SJSA1 (cell line): ENCODE measurements at regions not wholly inside any gene's neighbourhood (a gene's known extent, or its start where the extent isn't known, plus 50 kb on each side); places are given as distances from the start of the nearest gene placed in this dataset.
"Not testable (repeated sequence)": the region's sequence is repeated elsewhere in the genome, so short reads cannot be mapped to it uniquely, and the experiment has no call there.

Experiments used
- DNase-seq, 2 experiments: peaks; one replicate each; pipeline ENCODE4 v3.0.0-alpha.2; 2015 to 2020; ENCODE audit warnings: low spot score in 2 of 2, low read depth in 1 of 2
- H3K27ac ChIP-seq: fragments of 250-450 bp; sonication (Bioruptor Pico); 2 replicates; pipeline ENCODE4 v1.5.1; 2020; ENCODE audit warnings: mild to moderate bottlenecking, moderate library complexity
- H3K27me3 ChIP-seq: fragments of 250-450 bp; sonication (Bioruptor Pico); replicated peaks from 2 replicates; pipeline ENCODE4 v1.5.1; 2020; ENCODE audit warnings: mild to moderate bottlenecking, moderate library complexity
- H3K36me3 ChIP-seq: fragments of 250-450 bp; sonication (Bioruptor Pico); 2 replicates; pipeline ENCODE4 v1.5.1; 2020; ENCODE audit warnings: mild to moderate bottlenecking
- H3K4me1 ChIP-seq: fragments of 250-450 bp; sonication (Bioruptor Pico); replicated peaks from 2 replicates; pipeline ENCODE4 v1.6.1; 2021; ENCODE audit warnings: mild to moderate bottlenecking
- H3K4me3 ChIP-seq: fragments of 250-450 bp; sonication (Bioruptor Pico); 2 replicates; pipeline ENCODE4 v1.5.1; 2020; ENCODE audit warnings: mild to moderate bottlenecking
- H3K9me3 ChIP-seq: fragments of 250-450 bp; sonication (Bioruptor Pico); replicated peaks from 2 replicates; pipeline ENCODE4 v1.5.1; 2020; ENCODE audit warnings: mild to moderate bottlenecking

GRCh38 chr7:106376026-106376799 lies 91.4 kb upstream of the NAMPT start:
- H3K4me3 ChIP-seq = no peak overlapping the region
- no peak overlapping the region for H3K27ac ChIP-seq
- no peaks in the 10 kb centered on the region for H3K27me3 ChIP-seq
- no peak for DNase-seq
- no peaks in the 10 kb centered on the region for H3K36me3 ChIP-seq
- H3K9me3 ChIP-seq = no peaks in the 10 kb centered on the region
- peaks cover 16% of the 10 kb centered on the region for H3K4me1 ChIP-seq

GRCh38 chr7:106375499-106375898 lies 90.7 kb upstream of the NAMPT start:
- H3K9me3 ChIP-seq = no peaks in the 10 kb centered on the region
- H3K4me1 ChIP-seq = peaks cover 16% of the 10 kb centered on the region
- no peak overlapping the region for H3K4me3 ChIP-seq
- DNase-seq = no peak
- no peak overlapping the region for H3K27ac ChIP-seq
- H3K27me3 ChIP-seq = no peaks in the 10 kb centered on the region
- no peaks in the 10 kb centered on the region for H3K36me3 ChIP-seq

- Histone ChIP-seq H3K36me3 (no peaks in the 10 kb centered on the region), H3K4me3 (no peak overlapping the region), H3K27me3 (no peaks in the 10 kb centered on the region), H3K9me3 (no peaks in the 10 kb centered on the region), H3K27ac (no peak overlapping the region), H3K4me1 (peaks cover 16% of the 10 kb centered on the region)
- no peak for DNase-seq
Observed at GRCh38 chr7:106374437-106374836, 89.7 kb upstream of the NAMPT start.

GRCh38 chr7:106372595-106373318 lies 88.0 kb upstream of the NAMPT start:
- H3K4me1 ChIP-seq = peaks cover 6% of the 10 kb centered on the region
- H3K36me3 ChIP-seq = no peaks in the 10 kb centered on the region
- no peak overlapping the region for H3K4me3 ChIP-seq
- no peak overlapping the region for H3K27ac ChIP-seq
- no peaks in the 10 kb centered on the region for H3K9me3 ChIP-seq
- no peak for DNase-seq
- no peaks in the 10 kb centered on the region for H3K27me3 ChIP-seq

- Histone ChIP-seq H3K9me3 (no peaks in the 10 kb centered on the region), H3K4me3 (no peak overlapping the region), H3K27me3 (no peaks in the 10 kb centered on the region), H3K4me1 (no peaks in the 10 kb centered on the region; the same call in 1 of the 2 replicates), H3K27ac (no peak overlapping the region), H3K36me3 (no peaks in the 10 kb centered on the region)
- DNase-seq = no peak
Observed at GRCh38 chr7:106372126-106372525, 87.3 kb upstream of the NAMPT start.

GRCh38 chr7:106371629-106372028 lies 86.8 kb upstream of the NAMPT start:
- Histone ChIP-seq H3K36me3 (no peaks in the 10 kb centered on the region), H3K9me3 (no peaks in the 10 kb centered on the region), H3K4me1 (no peaks in the 10 kb centered on the region), H3K27ac (no peak overlapping the region), H3K27me3 (no peaks in the 10 kb centered on the region), H3K4me3 (no peak overlapping the region)
- no peak for DNase-seq

GRCh38 chr7:106370542-106370941 lies 85.8 kb upstream of the NAMPT start:
- no peaks in the 10 kb centered on the region for H3K4me1 ChIP-seq
- no peaks in the 10 kb centered on the region for H3K9me3 ChIP-seq
- H3K4me3 ChIP-seq = no peak overlapping the region
- H3K27me3 ChIP-seq = no peaks in the 10 kb centered on the region
- no peaks in the 10 kb centered on the region for H3K36me3 ChIP-seq
- H3K27ac ChIP-seq = no peak overlapping the region
- no peak for DNase-seq

GRCh38 chr7:106369816-106370215 lies 85.0 kb upstream of the NAMPT start:
- Histone ChIP-seq H3K27me3 (no peaks in the 10 kb centered on the region), H3K4me3 (no peak overlapping the region), H3K27ac (no peak overlapping the region), H3K4me1 (no peaks in the 10 kb centered on the region), H3K36me3 (no peaks in the 10 kb centered on the region), H3K9me3 (no peaks in the 10 kb centered on the region)
- no peak for DNase-seq

GRCh38 chr7:106369352-106369751 lies 84.6 kb upstream of the NAMPT start:
- Histone ChIP-seq H3K36me3 (no peaks in the 10 kb centered on the region), H3K9me3 (no peaks in the 10 kb centered on the region), H3K4me3 (no peak overlapping the region), H3K4me1 (no peaks in the 10 kb centered on the region), H3K27me3 (no peaks in the 10 kb centered on the region), H3K27ac (no peak overlapping the region)
- peak in 1 of 2 experiments; percentile 16 for DNase-seq

GRCh38 chr7:106367664-106368063 lies 82.9 kb upstream of the NAMPT start:
- Histone ChIP-seq H3K9me3 (no peaks in the 10 kb centered on the region), H3K27me3 (no peaks in the 10 kb centered on the region), H3K4me3 (no peak overlapping the region), H3K36me3 (no peaks in the 10 kb centered on the region), H3K4me1 (no peaks in the 10 kb centered on the region), H3K27ac (no peak overlapping the region)
- no peak for DNase-seq

- Histone ChIP-seq H3K9me3 (no peaks in the 10 kb centered on the region), H3K27me3 (no peaks in the 10 kb centered on the region), H3K27ac (no peak overlapping the region), H3K36me3 (no peaks in the 10 kb centered on the region), H3K4me3 (no peak overlapping the region), H3K4me1 (no peaks in the 10 kb centered on the region)
- DNase-seq = peak; percentile 37 to 45
Observed at GRCh38 chr7:106367018-106367420, 82.2 kb upstream of the NAMPT start.

- Histone ChIP-seq H3K4me3 (no peak overlapping the region), H3K4me1 (no peaks in the 10 kb centered on the region), H3K27ac (no peak overlapping the region), H3K27me3 (no peaks in the 10 kb centered on the region), H3K9me3 (no peaks in the 10 kb centered on the region), H3K36me3 (no peaks in the 10 kb centered on the region)
- no peak for DNase-seq
Observed at GRCh38 chr7:106365252-106366005, 80.6 kb upstream of the NAMPT start.

- not testable (repeated sequence) for H3K9me3 ChIP-seq, H3K36me3 ChIP-seq, DNase-seq, H3K4me3 ChIP-seq, H3K27ac ChIP-seq, H3K4me1 ChIP-seq, H3K27me3 ChIP-seq
Observed at GRCh38 chr7:106362507-106362906, 77.7 kb upstream of the NAMPT start.

- Histone ChIP-seq H3K27me3 (no peaks in the 10 kb centered on the region), H3K36me3 (no peaks in the 10 kb centered on the region), H3K27ac (no peak overlapping the region), H3K4me1 (no peaks in the 10 kb centered on the region), H3K9me3 (no peaks in the 10 kb centered on the region), H3K4me3 (no peak overlapping the region)
- no peak for DNase-seq
Observed at GRCh38 chr7:106358103-106358663, 73.4 kb upstream of the NAMPT start.
